Anterior cingulate cortex (tissue), 58 donors: ENCODE measurements at regions not wholly inside any gene's neighbourhood (a gene's known extent, or its start where the extent isn't known, plus 50 kb on each side); places are given as distances from the start of the nearest gene placed in this dataset.

ENCODE experiments used
- DNase-seq, 58 donors: peaks; one replicate each; lab custom pipeline; 2025; lab: John Stamatoyannopoulos, UW

- DNase-seq, result no peak
Observed at GRCh38 chr1:212188599-212189351, 96.4 kb upstream of the PPP2R5A start.

DNA sequence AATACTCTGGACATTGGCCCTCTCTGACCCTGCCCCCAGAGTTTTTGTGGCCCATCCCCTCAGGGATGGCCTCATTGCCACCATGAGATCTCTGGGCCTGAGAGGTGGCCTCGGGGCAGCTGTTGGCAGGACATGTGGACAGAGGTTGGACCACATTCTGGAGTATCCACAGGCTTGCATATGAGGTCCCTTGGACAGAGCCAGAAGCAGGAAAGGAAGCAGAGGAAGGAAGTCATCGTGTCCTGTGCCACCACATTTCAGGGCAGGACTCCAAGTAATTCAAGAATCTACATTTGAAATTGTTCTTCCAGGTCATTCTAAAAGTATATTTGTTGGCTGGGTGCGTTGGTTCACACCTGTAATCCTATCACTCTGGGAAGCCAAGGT is 95.9 kb upstream of the PPP2R5A start:
- DNase-seq, result no peak

DNA sequence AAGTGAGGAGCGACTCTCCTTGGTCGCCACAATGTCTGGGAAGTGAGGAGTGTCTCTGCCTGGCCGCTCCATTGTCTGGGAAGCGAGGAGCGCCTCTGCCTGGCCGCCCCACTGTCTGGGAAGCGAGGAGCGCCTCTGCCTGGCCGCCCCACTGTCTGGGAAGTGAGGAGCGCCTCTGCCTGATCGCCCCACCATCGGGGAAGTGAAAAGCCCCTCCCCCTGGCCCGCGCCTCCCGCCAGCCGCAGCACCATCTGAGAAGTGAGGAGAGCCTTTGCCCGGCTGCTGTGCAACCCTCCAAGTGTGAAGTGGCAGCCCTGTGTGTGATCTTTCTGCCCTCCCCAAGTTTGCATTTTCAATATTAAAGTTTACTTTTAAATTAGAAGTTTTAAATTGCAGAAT is 95.0 kb upstream of the PPP2R5A start:
- DNase-seq, result no peak

GRCh38 chr1:212192261-212192998 is 92.8 kb upstream of the PPP2R5A start:
- DNase-seq, result no peak

GRCh38 chr1:212196355-212196754 is 88.9 kb upstream of the PPP2R5A start:
- no peak for DNase-seq

DNA sequence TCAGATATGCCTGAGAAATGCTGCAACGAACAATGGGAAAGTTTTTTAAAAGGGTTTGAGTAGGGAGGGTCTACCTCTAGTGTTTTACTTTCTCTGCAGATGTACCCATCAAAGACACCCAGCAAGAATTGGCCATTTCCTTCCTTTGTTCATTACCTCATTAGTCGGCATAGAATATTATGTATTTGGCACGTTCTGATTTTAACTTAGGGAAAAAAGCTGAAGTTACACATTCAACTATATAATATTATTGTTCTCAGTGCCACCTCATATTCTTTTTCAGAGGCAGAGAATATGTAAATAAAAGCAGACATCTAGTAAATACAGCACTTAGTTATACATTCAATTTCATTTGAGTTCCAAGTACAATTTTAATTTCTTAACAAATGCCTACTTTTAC is 83.7 kb upstream of the PPP2R5A start:
- DNase-seq, result no peak

- peak in 23 of 58 donors; percentile 5 to 72 (median 17) for DNase-seq
Observed at GRCh38 chr1:212203630-212204029, 81.6 kb upstream of the PPP2R5A start.

- DNase-seq, result no peak
Observed at GRCh38 chr1:212205006-212205405, 80.2 kb upstream of the PPP2R5A start.

- peak in 14 of 58 donors; percentile 9 to 62 (median 24) for DNase-seq
Observed at GRCh38 chr1:212205843-212206242, 79.4 kb upstream of the PPP2R5A start.

GRCh38 chr1:212207118-212207517 is 78.1 kb upstream of the PPP2R5A start:
- DNase-seq, result no peak

- peak in 3 of 58 donors; percentile 11 to 19 (median 18) for DNase-seq
Observed at GRCh38 chr1:212207822-212208520, 77.2 kb upstream of the PPP2R5A start.

DNA sequence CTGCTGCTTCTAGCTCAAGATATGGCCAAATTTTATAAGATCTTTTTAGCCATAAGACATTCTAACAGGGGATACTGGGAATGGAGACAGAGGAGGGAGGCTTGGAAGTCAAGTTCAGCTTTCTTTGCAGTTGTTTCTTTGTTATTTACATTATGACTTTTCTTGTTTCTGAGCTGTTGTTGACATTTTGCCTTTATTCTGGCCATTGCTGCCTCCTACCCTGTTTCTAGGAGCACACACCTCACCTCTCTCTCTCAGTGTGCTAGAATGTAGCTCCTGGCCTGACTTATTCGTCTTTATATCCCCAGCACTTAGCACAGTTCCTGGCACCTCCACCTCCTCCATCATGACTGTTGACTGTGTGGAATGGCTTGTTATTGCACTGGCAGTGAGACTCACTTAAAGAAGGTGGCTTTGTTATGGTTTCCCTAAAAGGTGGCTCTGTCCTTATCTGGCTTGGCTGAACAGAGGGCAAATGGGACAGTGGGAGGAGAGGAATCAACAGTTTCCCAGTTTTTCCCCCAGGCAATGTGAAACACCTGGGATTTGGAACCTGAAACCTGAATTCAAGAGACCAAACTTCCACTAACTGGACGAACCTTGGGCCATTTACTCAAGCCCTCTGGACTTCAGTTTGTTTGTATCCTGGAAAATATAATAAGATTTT is 76.1 kb upstream of the PPP2R5A start:
- no peak for DNase-seq

GRCh38 chr1:212211371-212211770 is 73.8 kb upstream of the PPP2R5A start:
- no peak for DNase-seq

GRCh38 chr1:212212343-212212742 is 72.9 kb upstream of the PPP2R5A start:
- no peak for DNase-seq

- no peak for DNase-seq
Observed at GRCh38 chr1:212212906-212213305, 72.3 kb upstream of the PPP2R5A start.

DNA sequence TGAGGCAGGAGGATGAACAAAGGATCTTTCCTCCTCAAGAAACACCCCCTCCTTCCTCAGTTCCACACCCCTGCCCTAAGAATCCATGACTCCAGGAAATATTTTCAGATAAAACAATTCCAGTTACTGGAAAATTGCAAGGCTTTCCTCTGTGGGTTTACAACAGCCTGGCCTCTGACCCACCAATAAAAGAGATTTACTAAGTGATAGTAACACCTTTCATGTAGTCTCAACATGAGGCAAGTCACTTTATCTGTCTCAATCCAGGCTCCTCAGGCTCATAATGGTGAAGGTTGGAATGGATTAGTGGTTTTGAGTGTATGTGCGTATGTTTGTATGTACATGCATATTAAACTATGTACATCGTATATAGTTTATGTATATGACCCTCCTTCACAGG is 71.4 kb upstream of the PPP2R5A start:
- no peak for DNase-seq

DNA sequence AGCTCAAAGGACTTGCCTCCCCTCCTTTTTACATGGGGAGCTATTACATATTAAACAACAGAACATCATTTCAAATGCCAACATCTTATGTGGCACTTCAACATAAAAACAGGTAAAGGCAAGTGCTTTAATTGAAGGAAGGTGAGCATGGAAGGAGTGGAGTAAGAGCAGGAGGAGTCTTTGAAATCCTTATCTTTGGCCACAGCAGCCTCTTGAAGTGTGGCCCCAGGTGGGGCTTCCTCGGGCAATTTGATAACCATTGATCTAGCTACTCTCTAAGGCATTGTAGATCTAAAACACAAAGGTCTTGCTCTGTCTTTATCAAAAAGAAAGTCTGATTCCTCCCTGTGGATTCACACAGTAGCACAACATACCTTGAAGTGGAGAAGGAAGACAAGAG is 70.9 kb upstream of the PPP2R5A start:
- DNase-seq, result no peak

GRCh38 chr1:212215910-212216309 is 69.3 kb upstream of the PPP2R5A start:
- DNase-seq, result no peak

DNA sequence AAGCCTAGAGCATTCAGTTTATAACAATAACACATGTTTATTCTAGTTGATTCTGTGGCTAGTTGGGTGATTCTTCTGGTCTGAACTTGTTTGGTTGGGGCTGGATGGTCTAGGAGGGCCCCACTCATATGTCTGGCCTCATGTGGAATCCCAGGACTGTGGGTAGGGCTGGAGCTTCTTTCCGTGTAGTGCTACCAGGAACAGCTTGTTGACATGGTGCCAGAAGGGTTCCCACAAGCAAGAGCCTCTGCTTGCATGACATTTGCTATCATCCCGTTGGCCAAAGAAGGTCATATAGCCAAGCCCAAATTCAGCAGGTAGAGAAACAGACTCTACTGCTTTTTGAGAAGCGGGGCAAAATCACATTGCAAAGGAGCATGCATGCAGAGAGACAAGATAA is 67.6 kb upstream of the PPP2R5A start:
- no peak for DNase-seq

- DNase-seq, result no peak
Observed at GRCh38 chr1:212218065-212218464, 67.1 kb upstream of the PPP2R5A start.

GRCh38 chr1:212218911-212219310 is 66.3 kb upstream of the PPP2R5A start:
- no peak for DNase-seq
